GM21515 (cell line): ENCODE measurements at regions not wholly inside any gene's neighbourhood (a gene's known extent, or its start where the extent isn't known, plus 50 kb on each side); places are given as distances from the start of the nearest gene placed in this dataset.

ENCODE experiments used
- ATAC-seq: cut with Tn5 transposase; IDR thresholded peaks from one replicate; pipeline ENCODE4 v1.9.1; 2021; ENCODE audit not compliant: unreplicated experiment

DNA sequence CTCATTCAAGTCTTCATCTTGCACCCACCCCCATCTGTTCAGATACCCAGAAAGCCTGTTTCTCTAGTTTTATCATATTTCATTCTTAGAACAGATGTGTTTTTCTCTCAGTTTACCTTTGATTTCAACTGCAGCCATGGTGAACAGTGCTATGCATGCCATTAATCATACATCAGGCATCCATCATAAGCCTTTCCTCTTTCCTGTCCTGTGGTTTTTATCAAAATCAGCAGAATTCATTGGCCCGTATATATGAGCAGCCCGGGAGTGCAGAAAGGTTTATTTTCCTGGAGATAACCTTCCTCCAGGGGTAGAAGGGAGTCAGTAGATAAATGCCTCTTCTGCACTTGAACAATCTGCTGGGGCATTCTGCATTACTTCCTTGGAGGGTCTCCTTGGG lies 65.7 kb downstream of the IL21 start:
- no peak for ATAC-seq

DNA sequence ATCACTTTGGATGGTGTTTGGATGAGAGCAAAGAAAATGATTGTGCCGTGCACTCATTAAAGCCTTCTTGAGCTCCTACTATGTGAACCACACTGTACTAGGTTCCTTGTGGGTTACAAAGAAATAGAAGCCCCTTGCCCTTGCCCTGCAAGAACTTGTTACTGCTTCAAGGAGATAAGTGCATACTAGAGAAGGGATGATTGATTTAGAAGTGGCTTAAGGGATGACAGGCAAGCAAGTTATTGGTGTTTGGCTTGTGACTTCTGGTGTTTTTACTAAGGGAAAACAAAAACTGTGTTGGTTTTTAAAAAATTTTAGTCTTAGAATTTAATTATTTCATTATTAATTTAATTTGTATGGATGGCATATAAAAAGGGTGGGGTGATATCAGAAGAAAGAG lies 67.4 kb downstream of the IL21 start:
- no peak for ATAC-seq

DNA sequence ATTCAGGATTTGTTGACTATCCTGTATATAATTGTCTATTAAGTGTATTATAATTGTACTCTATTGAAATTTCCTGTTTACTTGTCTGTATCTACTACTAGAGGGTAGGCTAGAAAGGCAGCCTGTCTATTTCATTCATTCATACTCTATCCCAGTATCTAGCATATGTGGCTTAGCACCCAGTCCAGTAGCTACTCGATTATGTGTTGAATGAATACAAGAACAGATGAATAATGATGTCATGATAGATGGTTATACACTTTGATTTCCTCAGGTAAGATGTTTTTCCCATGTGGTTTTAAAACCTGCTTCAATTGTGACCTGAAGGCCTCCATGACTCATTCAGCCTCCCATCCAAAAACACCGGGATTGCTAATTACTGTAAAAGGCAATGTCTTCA lies 68.0 kb downstream of the IL21 start:
- no peak for ATAC-seq

DNA sequence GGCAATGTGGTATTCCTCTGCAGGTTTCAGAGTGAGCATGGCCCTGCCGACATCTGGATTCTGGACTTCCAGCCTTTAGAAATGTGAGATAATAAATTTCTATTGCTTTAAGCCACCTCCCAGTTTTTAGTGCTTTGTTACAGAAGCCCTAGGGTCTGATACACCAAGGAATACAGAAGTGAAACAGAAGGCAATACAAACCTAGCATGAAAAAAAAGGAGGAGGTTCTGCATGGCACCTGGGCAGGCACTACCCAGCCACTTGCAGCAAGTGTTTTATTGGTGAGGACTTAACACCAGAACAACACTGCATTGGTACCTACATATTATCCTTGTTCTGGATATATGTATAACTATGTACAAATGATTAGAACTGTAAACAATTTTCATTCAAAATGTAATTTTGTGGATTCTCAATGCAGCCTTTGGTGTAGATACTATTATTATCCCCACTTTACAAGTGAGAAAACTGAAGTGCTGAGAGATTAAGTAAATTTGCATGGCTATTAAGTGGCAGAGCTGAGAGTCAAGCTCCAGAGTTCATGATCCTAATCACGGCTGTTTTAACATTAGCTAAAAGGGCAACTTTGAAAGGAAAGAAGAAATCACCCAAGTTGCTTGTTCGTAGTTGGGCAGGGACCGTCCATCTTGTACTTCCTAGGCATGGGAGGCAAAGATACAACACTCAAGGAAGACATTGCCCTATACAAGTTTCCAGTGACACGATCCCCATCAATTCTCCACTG lies 71.8 kb downstream of the IL21 start:
- ATAC-seq = no peak

DNA sequence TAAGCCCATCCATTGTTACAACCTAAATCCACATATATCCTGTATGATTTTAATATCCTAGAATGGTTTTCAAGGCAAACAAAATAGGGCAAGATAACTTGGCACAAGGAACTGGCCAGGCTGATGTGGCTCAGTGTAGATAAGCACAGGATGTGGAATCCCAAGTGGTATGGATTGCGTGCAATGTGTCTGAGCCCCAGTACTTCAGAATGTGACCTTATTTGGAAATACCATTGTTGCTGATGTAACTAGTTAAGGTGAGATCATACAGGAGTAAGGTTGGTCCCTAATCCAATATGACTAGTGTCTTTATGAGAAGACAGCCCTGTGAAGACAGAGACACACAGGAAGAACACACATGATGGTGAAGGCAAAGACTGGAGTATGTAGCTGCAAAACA lies 72.4 kb downstream of the IL21 start:
- ATAC-seq = no peak

DNA sequence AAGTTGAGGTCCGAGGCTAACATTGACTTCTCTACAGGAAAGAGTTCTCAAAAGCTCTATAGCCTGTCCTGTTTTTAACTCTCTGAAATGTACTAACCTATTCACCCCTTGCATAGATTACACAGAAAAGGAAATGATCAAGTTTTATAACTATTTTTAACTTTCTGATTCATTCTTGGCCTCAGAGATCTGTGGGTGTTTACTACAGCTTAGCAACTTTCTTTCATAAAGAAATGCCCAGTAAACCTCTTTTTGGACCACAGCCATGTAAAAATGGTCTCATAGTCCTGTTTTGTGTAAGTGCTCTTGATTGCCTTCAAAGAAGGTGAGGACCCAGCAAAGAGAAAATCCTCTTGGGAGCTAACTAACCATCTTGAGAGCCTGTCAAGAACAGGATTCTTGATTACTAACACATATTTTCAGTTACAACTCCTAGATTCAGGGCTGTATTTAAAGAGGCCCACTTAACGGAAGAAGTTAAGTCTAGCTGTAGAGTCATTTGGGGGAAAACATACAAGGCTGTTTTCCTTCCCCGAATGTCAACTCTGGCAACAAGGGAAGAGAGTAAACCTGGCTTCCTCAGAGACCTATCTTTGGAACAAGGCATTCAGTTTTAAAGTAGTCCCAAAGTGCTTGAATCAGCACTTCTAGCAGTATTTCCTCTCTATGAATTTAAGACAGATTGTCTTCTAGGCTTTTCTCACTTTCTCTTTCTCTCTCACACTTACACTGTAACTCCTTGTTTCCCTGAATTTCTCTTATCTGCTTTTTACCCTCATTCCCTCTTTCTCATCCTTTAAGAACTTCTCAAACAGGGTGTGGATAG lies 78.2 kb downstream of the IL21 start:
- ATAC-seq = peak; percentile 88

DNA sequence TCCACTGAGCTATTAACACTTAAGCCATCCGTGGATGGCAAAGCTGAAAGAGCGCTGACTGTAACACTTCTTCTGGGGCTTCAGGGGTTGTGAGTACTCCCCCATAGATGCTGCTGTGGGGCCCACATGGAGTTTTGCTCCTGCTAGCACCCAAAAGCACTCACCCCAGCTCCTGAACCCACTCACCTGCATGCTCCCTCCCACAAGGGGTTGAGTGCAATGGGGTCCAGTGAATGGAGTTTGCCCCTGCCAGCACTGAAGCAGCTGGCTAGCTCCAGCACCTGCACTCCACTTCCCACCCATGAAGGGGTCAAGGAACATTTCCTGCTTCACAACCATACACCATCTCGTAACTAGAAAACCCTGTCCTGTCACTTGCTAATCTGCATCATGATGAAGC lies 78.9 kb downstream of the IL21 start:
- no peak for ATAC-seq

DNA sequence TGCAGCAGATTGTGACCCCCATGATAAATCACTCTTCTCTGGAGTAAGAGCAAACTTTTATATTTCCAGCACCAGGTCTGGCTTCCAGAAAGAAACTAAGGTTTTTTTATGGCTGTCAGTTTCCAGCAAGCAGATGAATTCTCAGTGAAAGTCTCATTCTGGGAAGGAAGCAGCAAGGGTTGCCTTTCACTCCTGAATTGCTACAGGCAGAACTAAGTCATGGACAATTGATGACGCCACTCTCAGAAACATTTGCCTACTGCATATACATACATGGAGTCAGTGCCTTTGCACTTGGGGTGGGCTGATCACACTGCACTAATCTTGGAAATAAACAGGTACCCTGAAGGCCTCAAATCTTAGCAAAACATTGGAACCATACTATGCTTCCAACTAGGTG lies 80.0 kb downstream of the IL21 start:
- no peak for ATAC-seq

DNA sequence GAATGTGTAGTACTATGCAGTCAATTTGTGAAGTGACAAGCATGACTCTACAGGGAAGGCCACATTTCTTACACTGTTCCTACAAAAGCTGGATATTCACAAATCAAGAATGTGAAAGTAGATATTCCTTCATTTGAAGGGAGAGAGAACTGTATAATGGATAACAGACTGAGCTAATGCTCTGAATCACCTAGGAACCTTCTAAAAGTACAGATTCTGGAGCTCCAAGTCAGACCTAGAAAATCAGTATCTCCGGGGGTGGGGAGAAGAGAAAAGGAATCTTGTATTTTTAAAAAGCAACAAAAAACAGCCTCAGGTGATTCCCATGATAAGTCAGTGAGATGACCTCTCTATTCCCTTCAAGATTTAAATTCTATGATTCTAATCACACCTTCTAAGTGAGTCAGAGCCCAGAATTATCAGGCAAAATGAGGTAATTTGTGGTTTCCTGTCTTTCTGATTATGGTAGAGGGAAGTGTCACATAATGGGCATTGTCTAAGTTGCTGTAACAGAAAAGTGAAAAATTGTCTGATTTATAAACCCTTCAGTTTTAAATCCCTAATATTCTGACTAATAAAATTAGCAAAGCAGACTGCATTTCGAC lies 80.9 kb downstream of the IL21 start:
- ATAC-seq = no peak

DNA sequence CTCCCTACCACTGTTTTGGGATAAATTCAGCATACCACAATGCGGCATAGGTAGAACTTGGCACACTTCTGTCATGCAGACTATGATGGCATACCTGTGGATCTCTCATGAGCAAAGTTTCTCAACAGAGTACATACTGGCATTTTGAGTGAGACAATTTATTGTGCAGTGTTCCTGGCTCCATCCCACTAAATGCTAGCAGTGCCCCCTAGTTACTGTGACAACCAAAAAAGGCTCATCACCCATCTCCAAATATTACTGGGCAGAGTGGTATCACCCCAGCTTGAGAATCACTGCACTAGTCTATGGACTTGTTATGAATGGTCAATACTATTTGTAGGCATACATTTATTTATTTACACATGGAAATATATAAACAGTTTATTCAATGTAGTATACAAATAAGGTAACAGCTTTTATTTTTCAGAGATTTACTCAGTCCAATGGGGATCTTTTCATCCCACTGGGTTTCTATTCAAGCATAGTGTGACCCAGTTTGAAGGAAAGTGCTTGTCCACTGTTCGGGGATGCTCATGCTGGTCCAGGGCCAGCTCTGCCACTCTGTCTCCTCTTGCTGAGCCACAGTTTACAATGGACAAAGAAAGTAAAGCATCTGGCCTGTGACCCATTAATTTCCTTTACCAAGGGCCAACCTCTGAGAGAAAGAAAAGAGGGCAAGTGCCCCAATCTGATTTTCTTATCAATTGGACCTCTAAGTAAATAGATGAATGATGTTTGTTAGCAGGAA lies 81.0 kb upstream of the IL2 start:
- ATAC-seq = no peak

DNA sequence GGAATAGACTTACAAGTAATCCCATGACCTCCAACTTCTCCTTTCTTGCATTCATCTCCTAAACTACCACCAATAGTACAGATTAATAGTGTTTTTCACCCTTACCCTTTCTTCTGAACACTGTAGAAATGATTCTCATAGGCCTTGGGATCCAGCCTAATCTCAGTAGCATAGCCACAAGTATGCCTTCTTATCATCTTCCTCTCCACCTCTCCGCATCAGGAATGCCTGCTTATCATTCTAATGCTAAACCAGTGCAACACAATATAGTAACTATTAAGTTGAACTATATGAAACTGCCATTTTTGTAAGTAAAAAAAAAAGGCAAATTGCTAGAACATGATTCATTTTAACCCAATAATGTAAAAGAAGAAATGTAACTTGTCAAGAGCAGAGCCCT lies 79.5 kb upstream of the IL2 start:
- no peak for ATAC-seq

DNA sequence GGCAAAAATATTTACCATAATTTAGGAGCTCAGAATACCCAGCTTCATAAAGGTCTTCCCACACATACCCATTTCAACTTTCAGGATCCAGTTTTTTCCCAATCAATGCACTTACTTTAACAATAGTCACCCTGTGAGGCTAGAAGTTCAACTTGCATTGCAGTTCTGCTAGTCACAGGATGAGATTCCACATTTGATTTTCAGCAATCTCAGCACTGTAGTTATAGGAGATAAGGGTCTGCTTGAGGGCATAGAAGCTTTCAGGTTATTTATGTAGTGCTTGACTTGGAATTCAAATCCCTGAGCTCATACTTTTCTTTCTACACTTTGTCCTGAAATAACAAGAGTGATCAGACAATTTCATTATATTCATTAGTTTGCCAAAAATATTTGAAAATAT lies 78.3 kb upstream of the IL2 start:
- ATAC-seq = no peak

DNA sequence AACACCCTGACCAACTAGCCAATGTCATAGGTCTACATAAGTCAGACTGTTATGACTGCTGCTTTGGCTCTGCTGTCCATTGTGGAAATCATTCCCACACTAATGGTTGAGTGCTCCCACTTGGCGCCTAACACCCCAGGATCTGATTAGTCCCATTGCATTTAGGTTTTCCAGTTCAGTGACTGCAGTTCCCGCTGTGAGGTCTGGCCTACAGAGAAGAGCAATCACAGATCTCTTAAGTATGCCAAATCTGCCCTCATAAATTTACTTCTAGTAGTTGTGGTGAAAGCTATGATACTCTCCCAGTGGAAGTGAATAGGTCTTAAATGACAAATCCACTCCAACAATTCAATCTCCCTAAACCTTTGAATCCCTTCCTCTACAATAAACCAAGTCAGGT lies 77.3 kb upstream of the IL2 start:
- ATAC-seq = no peak

DNA sequence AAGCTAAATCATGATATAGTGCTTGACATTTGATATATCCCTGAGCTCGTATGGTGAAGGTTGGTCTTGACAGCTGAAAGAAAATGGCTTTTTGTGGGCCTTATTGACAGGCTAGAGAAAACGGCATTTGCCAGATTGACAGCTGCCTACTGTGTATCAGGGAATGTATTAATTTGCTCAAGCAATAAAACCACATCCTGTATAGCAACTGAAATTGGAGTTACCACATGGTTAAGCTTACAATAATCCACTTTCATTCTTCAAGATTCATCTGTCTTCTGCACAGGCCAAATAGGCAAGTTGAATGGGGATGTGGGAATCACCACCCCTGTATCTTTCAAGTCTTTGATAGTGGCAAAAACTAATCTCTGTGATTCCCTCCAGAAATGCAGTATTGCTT lies 76.2 kb upstream of the IL2 start:
- no peak for ATAC-seq

DNA sequence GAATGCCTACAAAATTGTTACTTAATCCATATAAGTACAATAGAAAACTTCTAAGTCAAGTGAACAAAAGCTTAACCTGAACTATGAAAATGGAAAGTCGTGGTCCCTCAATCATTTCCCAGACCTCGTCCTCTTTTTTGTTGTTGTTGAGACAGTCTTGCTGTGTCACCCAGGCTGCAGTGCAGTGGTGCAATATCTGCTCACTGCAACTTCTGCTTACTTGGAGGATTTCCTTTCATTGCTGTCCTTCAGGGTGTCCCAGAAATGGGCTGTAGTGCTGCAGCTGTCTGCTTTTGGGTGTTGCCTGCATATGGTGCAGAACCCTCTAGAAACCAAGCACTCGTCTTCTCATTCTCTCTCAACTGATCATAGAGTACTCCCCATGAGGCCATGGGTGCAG lies 75.0 kb upstream of the IL2 start:
- no peak for ATAC-seq

DNA sequence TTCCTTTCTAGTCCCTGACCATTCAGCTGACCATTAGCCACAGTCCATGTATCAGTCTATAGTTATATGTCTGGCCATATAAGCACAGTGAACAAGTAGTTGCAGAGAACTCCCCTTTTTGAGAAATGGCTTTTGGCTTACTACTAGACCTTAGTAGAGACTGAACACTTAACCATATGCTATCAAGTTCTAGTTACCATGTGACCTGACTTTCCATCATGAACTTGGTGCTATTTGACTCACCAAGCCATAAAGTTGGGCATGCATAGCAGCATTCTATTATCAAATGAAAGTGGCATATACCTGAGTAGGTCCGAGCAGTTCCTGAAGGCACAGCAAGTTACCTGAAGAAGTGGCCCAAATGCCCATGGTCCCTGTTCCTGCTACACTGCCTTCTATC lies 74.5 kb upstream of the IL2 start:
- ATAC-seq = no peak

DNA sequence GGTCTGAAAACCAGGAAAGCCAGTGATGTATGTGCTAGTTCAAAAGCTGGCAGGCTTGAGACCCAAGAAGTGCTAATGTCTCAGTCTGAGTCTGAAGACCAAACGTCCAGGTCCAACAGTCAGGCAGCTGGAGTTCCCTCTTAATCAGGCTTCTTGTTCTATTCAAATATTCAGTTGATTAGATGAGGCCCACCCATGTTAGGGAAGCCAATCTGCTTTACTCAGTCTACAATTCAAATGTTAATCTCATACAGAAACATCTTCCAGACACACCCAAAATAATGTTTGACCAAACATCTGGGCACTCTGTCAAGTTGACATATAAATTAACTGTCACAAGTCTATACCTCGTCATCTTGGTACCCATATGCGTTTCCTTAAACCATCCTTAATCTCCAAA lies 72.4 kb upstream of the IL2 start:
- ATAC-seq = no peak

DNA sequence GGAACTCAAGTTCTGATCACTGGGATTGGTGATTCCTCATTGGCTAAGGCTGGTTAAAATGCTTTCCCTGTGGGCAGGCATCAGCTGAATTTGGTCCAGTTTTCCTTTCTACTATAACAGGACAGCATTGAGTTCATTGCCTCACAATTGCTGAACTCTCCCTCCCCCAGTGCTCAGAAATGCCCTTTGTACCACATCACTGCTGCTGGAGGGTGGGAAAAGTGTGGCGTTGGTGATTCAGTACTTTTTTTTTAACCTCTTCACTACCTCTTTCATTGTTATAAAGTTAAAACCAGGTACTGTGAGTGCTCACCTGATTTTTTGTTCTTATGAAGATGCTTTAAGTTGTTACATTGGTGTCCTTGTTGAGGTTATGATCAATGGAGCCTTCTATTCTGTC lies 69.3 kb upstream of the IL2 start:
- ATAC-seq = no peak

DNA sequence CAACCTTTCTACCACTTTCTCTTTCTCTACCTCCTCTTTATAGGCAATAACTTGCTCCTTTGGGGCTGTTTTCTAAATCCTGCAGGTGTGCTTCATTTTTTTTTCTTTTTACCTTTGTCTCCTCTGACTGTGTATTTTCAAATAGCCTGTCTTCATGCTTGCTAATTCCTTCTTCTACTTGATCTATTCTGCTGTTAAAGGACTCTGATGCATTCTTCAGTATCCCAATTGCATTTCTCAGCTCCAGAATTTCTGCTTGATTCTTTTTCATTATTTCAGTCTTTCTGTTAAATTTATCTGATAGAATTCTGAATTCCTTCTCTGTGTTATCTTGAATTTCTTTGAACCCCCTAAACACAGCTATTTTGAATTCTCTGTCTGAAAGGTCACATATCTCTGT lies 67.7 kb upstream of the IL2 start:
- ATAC-seq = no peak

DNA sequence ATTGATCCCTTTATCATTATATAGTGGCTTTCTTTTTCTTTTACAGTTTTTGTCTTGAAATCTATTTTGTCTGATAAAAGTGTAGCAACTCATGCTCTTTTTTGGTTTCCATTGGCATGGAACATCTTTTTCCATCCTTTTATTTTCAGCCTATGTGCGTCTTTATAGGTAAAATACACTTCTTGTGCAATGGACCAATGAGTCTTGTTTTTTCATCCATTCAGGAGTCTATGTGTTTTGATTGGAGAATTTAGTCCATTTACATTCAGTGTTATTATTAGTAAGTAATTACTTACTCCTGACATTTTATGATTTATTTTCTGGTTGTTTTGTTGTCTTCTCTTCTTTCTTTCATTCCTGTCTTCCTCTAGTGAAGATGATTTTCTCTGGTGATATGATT lies 66.4 kb upstream of the IL2 start:
- ATAC-seq = no peak

DNA sequence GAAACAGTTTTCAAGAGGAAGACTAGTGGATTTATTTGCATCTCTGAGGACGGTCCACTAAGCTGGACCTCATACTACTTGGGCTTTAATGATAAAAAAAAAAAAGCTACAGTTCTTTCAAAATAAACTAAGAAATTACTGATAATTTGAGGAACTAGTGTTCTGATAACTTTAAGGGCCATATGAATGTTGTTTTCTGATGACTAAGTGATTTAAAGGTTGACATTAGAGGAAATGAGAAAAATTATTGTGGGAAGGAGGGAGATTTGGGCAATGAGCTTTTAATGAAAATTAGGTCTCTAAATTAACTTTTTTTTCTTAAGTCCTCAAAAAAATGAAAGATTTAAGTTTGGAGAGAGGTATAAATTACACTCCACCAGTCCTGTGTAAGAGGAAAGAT lies 60.8 kb upstream of the IL2 start:
- no peak for ATAC-seq

DNA sequence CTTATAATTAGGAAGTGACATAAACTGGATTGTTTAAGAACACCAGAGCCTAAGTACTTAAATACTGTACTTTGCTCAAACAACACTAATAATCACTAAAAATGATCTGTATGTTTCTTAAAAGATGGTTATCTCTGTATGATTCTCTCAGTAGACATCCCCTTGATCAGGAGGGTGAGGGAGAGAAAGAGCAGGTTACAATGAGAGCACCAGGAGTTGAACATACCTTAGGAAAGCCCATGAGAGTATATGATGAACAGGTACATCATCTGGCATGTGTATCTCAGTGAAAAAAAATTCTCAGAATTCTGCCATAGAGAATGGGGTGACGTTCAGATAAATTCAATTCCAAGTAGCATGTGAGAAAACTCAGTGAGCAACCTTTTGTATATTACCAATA lies 59.9 kb upstream of the IL2 start:
- ATAC-seq = no peak
